ENCODE measurements at regions not wholly inside any gene's neighbourhood (a gene's known extent, or its start where the extent isn't known, plus 50 kb on each side); places are given as distances from the start of the nearest gene placed in this dataset.
"Not testable (repeated sequence)": the region's sequence is repeated elsewhere in the genome, so short reads cannot be mapped to it uniquely, and the experiment has no call there.

DNA sequence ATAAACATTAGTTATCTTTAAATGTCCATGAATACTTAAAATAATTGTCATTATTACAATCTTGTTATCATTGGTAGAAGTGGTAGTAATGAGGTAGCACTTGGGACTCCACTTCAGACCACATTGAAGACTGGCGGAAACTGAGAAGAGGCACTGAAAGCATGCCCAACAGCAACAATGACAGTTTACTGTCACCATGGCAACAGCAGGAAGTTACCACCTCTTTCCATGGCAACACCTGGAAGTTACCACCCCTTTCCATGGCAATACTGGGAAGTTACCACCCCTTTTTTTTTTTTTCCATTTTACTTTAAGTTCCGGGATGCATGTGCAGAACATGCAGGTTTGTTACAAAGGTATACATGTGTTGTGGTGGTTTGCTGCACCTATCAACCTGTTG is 494.9 kb upstream of the RBFOX1 start:
- no peak for DNase-seq

GRCh38 chr16:6836766-6837165 is 495.9 kb upstream of the RBFOX1 start:
- no peak for DNase-seq

GRCh38 chr16:6835941-6836340 is 496.7 kb upstream of the RBFOX1 start:
- no peak for DNase-seq

GRCh38 chr16:6835516-6835915 is 497.1 kb upstream of the RBFOX1 start:
- no peak for DNase-seq

DNA sequence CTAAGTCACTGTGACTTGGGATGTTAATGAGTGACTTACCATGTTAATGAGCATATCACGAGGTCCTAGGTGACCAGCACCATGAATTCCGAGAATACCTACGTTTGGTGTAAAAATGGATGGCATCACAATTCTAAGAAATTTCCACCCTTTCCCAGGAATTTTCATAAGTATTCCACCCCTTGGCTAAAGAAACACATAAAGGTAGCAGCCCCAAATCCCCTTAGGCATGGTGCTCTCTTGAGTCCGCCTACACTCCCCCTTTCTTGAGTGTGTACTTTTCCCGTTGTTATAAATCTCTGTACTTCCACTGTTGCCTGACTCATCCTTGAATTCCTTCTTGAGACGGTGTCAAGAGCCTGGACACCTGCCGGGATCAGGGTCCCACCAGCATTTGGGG is 504.0 kb upstream of the RBFOX1 start:
- DNase-seq = no peak

GRCh38 chr16:6827931-6828330 is 504.7 kb upstream of the RBFOX1 start:
- DNase-seq = no peak

DNA sequence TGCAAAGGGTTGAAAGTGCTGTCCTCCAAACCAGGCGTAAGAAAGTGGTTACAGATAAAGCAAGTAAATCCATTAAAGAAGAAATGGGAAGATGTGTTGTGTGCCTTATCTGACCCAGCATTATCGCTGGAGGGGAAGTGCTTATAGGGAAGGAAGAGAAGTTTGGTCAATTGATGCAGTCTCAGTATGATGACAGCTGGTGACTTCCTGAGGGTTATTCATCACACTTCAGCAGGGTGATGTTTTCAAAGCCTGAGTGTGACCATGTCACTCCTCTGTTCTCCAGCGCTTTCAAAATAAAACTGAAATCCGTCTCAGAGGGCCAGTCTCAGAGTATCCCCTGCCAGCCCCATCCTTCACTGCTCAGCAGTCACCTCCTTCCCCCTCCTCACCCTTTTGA is 505.4 kb upstream of the RBFOX1 start:
- DNase-seq = no peak

GRCh38 chr16:6822041-6822440 is 510.6 kb upstream of the RBFOX1 start:
- DNase-seq = no peak

- no peak for DNase-seq
These were observed 528.2 kb upstream of the RBFOX1 start for GRCh38 chr16:6804461-6804860.

DNA sequence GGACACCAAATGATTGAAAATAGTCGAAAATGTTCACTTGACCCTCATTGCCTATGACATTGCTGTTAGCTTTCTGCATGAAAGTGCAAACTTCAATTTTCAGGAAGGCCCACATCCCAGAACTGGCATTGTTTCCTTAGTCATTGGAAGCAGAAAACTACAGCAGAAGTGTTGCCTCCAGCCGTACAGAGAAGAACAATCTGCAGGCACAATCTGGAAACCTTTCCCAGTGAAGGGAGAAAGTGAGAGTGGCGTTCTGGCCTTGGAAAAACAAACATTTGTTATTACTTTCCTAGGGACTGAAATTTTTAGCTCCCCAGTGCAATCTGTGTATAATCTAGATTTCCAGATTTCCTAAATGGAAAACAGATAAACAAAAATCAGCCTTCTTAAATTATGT is 529.5 kb upstream of the RBFOX1 start:
- no peak for DNase-seq

GRCh38 chr16:6797223-6797622 is 535.4 kb upstream of the RBFOX1 start:
- DNase-seq = no peak

DNA sequence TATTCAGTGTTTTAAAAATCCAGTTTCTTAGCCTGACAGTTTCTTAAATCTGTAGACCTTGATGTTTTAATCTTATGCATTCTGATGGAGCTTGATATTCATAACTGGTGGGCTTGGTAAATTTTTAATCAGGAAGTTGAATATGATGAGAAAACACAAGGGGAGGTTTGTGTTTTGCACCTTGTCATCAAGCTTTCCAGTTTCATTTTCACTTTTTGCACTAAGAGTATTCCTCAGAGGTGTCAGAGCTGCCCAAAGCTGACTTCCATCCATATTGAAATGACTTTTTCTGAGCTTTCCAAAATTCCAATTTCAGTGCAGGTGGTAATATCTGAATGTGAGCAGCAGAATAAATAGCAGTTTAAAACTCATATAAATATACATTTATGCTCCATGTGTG is 555.0 kb upstream of the RBFOX1 start:
- no peak for DNase-seq

- DNase-seq = no peak
These were observed 556.9 kb upstream of the RBFOX1 start for GRCh38 chr16:6775712-6776111.

GRCh38 chr16:6771956-6772355 is 560.7 kb upstream of the RBFOX1 start:
- no peak for DNase-seq

- DNase-seq = no peak
These were observed 579.1 kb upstream of the RBFOX1 start for GRCh38 chr16:6753553-6753952.

GRCh38 chr16:6751191-6751590 is 581.5 kb upstream of the RBFOX1 start:
- no peak for DNase-seq

DNA sequence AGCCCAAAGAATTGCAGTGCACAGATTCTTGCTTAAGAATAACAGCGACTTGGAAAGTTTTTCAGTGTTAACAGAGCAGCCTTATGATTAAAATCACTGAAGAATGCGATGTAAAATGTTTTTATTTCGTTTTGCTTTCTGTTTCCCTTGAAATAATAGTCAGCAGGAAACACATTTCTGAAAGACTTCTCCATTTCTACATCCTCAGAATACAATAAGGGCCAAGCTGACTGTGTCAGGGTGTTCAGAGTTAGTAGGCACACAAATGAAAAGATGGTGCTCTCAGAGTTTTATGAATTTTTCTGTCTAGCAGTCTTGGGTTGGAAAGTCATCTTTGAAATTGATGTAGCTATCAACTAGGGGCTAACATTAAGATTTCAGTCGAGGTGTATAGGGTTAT is 582.9 kb upstream of the RBFOX1 start:
- DNase-seq = no peak

DNA sequence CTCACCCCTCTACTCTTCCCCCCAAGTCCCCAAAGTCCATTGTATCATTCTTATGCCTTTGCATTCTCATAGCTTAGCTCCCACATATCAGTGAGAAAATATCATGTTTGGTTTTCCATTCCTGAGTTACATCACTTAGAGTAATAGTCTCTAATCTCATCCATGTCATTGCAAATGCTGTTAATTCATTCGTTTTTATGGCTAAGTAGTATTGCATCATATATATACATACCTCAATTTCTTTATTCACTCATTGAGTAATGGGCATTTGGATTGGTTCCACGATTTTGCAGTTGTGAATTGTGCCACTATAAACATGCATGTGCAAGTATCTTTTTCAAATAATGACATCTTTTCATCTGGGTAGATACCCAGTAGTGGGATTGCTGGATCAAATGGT is 596.3 kb upstream of the RBFOX1 start:
- DNase-seq = not testable (repeated sequence)

- no peak for DNase-seq
These were observed 597.0 kb upstream of the RBFOX1 start for GRCh38 chr16:6735631-6736030.

GRCh38 chr16:6732166-6732565 is 600.5 kb upstream of the RBFOX1 start:
- DNase-seq = no peak

DNA sequence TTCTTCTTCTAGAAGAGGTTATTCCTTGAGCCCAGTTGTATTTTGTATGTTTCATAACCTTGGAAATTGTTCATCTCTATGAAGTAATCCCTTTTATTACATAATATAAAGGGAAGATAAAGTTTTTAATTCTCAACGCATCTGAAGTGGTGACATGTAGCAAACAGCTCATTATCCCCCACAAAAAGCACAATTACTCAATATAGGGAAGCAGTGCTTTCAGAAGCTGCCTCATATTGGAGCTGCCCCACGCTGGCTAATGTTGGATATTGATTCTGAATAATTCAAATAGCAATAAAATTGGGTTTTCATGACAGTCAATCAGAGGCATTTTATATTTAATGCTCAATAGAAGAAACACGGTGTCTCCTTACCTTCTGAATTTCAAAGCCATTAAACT is 604.3 kb upstream of the RBFOX1 start:
- no peak for DNase-seq

DNA sequence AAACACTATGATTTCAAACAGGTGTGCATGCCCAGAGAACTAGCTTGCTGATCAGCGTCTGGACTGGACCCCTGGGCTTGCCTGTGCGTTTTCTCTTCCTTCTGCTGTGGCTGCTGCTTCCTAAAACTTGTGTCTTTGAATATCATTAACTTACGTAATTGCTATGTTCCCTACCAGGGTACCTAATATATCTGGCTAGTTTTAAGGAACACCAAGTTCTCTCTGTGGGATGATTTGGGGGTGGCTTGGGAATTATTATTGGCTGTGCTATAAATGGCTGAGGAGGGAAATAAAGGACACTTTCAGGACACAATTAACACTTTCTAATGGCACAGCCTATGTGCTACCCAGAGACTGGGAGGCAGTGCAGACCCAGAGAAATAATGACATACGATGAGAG is 606.0 kb upstream of the RBFOX1 start:
- DNase-seq = no peak

DNA sequence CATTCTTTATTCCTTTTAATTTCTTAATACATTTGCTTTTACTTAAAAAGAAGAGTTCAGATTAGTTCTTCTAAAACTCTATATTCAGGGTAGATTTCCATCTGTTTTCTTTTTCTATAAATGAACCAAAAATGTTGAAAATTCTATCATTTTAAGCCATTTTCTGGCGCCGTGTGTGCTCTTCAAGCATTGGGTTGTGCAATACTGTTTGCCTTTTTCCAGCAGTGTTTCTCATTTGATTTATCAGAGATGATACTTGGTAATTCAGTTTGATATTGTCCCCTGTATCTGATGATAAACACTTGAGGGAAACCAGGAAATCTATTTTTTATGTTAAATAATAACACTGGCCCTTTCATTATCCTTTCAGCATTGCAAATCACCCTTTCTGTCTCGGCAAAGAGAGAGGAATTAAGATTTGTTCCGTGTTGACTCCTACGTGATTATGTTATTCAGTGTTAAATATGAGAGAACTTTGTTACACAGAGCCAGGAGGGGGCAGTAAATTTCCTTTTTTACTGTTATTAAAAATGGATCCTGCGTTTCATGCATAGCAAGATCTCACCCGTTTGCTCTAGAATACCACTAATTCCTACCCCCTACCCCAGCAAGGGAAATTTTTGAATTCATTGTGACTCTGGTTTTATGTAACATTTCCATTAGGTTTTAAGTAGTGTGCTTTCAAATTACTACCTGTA is 606.9 kb upstream of the RBFOX1 start:
- no peak for DNase-seq

DNA sequence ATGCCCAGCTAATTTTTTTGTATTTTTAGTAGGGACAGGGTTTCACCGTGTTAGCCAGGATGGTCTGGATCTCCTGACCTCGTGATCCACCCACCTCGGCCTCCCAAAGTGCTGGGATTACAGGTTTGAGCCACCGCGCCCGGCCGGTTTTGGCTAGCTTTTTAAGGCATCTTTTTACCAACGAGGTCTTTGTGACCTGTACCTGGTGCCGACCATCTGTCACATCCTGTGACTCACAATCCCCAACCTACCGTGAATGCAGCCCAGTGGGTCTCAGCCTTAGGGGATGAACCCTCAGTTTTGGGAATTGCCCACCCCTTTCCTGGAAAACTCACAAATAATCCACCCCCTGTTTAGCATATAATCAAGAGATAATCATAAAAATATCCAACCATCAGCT is 607.4 kb upstream of the RBFOX1 start:
- DNase-seq = not testable (repeated sequence)

DNA sequence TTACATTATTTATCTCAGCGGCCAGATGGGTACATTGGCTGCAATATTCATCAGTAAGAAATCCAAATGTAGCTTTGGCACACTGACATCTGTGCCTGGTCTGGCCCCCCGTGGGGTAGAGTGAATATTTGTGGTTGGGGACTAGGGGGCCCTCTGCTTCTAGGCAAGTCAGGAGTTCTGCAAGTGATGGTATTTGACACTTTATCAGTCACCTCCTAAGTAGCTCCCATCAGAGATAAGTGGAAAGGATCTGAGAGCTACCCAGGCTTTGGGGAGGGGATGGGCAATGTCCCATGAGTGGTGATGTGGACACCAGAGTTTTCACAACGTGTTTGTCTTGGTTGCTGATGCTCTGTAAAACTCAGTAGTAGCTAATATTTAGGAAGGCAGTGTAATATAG is 609.9 kb upstream of the RBFOX1 start:
- DNase-seq = no peak

DNA sequence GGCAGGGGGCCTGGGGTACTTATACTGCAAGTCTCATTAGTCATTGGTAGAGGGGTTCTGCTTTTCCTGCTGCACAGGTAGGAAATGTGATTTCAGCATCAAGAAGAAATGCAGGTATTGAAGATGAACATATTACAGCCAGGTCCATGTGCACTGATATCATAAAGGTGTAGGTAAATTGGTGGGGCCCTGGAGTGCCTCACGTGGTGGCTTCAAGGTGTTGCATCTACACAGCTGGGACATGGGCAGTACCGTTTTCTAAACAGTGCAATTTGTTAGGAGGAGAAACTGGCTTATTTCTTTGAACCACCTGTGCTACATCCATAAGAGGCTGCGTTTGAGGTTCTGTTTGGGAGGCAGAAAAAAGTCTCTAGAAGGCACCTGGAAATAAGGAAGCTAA is 618.1 kb upstream of the RBFOX1 start:
- no peak for DNase-seq

Measured in stimulated activated CD4-positive, alpha-beta T cell treated with anti-CD3 and anti-CD28 coated beads, Interleukin-4, amount 100 ng/mL, for 4 hours (primary cell).